Fibroblast of villous mesenchyme (primary cell): ENCODE measurements at regions not wholly inside any gene's neighbourhood (a gene's known extent, or its start where the extent isn't known, plus 50 kb on each side); places are given as distances from the start of the nearest gene placed in this dataset.
A peak's percentile ranks its signal among the peaks of the same experiment; 100 is the strongest.
"Not testable (repeated sequence)": the region's sequence is repeated elsewhere in the genome, so short reads cannot be mapped to it uniquely, and the experiment has no call there.

Source experiments
- DNase-seq: peaks from one replicate; pipeline ENCODE4 v3.0.0-alpha.2; 2010; ENCODE audit warnings: low read depth
- H3K4me3 ChIP-seq: 2 replicates; pipeline ENCODE4 v1.5.1; 2011; ENCODE audit warnings: low read depth, mild to moderate bottlenecking, low read length
- CTCF ChIP-seq: IDR thresholded peaks from 2 replicates; pipeline ENCODE4 v1.5.1; 2012; ENCODE audit warnings: low read depth, mild to moderate bottlenecking, low read length; ENCODE audit not compliant: insufficient read depth

- H3K4me3 ChIP-seq: no peak overlapping the region
- DNase-seq: no peak
- no peak for TF ChIP-seq CTCF
Measured at GRCh38 chr1:31485166-31485565, 72.2 kb downstream of the SERINC2 start.

GRCh38 chr1:31487143-31487542 lies 74.1 kb downstream of the SERINC2 start:
- peak; percentile 28 for DNase-seq
- TF ChIP-seq CTCF: no peak
- H3K4me3 ChIP-seq: no peak overlapping the region

- TF ChIP-seq CTCF: no peak
- H3K4me3 ChIP-seq: no peak overlapping the region
- DNase-seq: no peak
Measured at GRCh38 chr1:31487721-31488293, 74.8 kb downstream of the SERINC2 start.

- no peak for DNase-seq
- H3K4me3 ChIP-seq: no peak overlapping the region
- TF ChIP-seq CTCF: no peak
Measured at GRCh38 chr1:31488528-31488927, 75.5 kb downstream of the SERINC2 start.

GRCh38 chr1:31489575-31489974 lies 76.6 kb downstream of the SERINC2 start:
- DNase-seq, H3K4me3 ChIP-seq: not testable (repeated sequence)

- DNase-seq, H3K4me3 ChIP-seq: not testable (repeated sequence)
Measured at GRCh38 chr1:31490596-31490995, 77.6 kb downstream of the SERINC2 start.

- DNase-seq, H3K4me3 ChIP-seq: not testable (repeated sequence)
Measured at GRCh38 chr1:31495351-31495750, 81.0 kb upstream of the TINAGL1 start.

GRCh38 chr1:31495770-31496169 lies 80.5 kb upstream of the TINAGL1 start:
- not testable (repeated sequence) for DNase-seq, H3K4me3 ChIP-seq

- DNase-seq: no peak
- TF ChIP-seq CTCF: no peak
Measured at GRCh38 chr1:31497601-31498000, 78.7 kb upstream of the TINAGL1 start.

More at GRCh38 chr1:31497601-31498000, 78.7 kb upstream of the TINAGL1 start:
- no peak overlapping the region for H3K4me3 ChIP-seq
